ENCODE measurements at regions not wholly inside any gene's neighbourhood (a gene's known extent, or its start where the extent isn't known, plus 50 kb on each side); places are given as distances from the start of the nearest gene placed in this dataset.

DNA sequence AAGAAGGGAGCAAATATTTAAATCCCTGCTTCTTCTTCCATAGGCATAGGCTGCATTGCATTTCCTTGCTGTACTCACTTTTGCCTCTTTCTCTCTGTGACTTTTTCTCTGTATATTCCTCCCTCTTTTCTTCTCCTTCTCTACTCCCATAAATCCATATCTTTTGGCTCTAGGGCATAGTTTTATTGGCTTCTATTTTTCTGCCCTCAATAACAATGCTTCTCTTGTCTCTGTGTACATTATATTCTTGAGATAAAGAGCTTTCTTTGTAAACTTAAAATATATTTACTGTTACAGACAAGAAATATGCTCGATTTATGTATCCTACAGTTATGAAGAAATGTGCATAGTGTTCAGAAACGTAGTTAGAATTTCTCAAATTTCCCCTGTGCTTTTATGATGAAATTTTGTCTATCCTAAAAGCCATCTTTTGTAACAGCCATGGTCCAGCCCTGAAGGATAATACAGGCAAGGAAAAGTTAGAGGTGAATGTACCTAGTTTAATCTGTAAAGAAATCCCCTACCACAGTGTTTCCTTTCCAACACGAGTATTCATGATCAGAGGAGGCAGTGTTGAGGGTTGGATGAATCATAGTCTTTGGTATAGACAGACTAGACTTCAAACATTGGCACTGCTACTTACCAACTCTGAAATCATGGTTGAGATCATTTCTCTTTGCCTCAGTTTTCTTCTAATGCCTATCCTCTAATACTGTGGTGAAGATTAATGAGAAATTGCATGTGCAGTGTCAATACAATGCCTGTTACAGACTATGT lies 173.3 kb upstream of the FAR2 start:
- DNase-seq (ENCODE audit: low read depth), result no peak
- TF ChIP-seq, protein P1, sequence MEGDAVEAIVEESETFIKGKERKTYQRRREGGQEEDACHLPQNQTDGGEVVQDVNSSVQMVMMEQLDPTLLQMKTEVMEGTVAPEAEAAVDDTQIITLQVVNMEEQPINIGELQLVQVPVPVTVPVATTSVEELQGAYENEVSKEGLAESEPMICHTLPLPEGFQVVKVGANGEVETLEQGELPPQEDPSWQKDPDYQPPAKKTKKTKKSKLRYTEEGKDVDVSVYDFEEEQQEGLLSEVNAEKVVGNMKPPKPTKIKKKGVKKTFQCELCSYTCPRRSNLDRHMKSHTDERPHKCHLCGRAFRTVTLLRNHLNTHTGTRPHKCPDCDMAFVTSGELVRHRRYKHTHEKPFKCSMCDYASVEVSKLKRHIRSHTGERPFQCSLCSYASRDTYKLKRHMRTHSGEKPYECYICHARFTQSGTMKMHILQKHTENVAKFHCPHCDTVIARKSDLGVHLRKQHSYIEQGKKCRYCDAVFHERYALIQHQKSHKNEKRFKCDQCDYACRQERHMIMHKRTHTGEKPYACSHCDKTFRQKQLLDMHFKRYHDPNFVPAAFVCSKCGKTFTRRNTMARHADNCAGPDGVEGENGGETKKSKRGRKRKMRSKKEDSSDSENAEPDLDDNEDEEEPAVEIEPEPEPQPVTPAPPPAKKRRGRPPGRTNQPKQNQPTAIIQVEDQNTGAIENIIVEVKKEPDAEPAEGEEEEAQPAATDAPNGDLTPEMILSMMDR (conservative IDR thresholded peaks at IDR 0.05; ENCODE audit: low read depth, low read length), result no peak
- H3K4me3 ChIP-seq (ENCODE audit: low read depth, low read length), result no peak overlapping the region

DNA sequence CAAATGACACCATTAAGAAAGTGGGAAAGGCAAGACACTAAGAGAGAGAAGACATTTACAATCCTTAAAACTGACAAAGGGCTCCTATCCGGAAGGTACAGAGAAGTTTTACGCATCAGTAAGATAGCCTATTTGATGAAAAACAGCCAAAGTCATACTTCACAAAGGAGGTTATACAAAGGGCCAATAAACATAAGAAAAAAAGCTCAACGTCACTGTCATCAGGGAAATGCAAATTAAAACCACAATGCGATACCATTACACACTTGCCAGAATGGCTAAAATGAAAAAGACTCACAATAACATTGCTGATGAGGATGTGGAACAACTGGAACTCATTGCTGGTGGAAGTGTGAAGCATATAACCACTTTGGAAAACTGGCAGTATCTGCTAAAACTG lies 168.6 kb upstream of the FAR2 start:
- no peak for DNase-seq (ENCODE audit: low read depth)
- TF ChIP-seq, protein P1 (conservative IDR thresholded peaks at IDR 0.05; ENCODE audit: low read depth, low read length), result no peak
- no peak overlapping the region for H3K4me3 ChIP-seq (ENCODE audit: low read depth, low read length)

DNA sequence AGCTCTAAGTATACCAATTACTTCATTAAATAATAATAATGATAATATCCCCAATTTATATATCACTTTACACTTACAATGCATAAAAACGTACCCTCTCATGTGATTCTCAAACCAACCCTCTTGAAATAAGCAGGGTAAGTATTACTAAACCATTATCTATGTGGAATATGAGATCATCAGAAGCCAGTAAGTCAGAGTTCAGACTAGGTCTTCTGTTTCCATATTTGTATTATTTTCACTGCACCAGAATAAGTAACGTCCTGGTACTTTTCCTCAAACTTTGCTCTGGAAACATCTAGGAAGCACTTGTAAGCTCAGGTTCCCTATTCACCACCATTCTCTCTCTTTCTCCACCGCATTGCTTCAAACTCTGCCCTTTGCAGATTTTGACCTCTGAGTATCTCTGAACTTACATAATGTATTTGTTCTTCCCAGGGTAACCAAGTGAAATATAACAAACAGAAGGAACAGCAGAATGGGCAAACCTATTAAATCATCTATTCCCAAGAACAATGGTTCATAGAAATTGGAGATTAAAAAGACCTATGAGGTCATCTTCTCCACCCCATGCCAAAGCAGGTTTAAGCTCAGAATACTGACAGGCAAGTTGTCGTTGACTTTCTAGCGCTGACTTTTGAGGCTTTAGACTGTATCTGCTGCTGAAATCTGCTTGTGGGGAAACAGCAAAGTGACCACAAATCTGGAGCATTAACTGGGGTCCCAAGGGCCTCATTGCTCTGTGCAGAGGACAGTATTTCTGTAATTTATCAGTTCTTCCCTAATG lies 161.3 kb upstream of the FAR2 start:
- TF ChIP-seq, protein P1 (conservative IDR thresholded peaks at IDR 0.05; ENCODE audit: low read depth, low read length), result no peak
- H3K4me3 ChIP-seq (ENCODE audit: low read depth, low read length), result no peak overlapping the region
- DNase-seq (ENCODE audit: low read depth), result no peak

GRCh38 chr12:28988325-28988704 lies 160.8 kb upstream of the FAR2 start:
- TF ChIP-seq, protein P1 (conservative IDR thresholded peaks at IDR 0.05; ENCODE audit: low read depth, low read length), result no peak
- no peak for DNase-seq (ENCODE audit: low read depth)

DNA sequence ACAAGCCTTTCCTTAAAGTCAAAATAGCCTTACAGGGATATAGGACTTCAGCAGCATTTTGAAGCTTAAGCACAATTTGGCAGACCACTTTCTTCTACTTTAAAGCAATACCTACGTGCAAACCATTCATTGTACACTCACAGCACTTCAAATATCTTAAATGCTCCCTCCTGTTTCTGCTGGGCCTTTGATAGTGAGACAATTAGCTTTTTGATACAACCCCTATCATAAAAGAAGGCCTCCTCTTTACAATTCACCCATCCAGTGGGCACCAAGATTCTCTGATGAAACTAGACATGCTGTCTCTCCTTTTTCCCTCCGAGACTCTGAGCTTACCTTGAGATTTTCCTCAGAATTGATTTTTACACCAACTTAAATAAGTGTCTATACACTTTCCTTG lies 157.5 kb upstream of the FAR2 start:
- no peak overlapping the region for H3K4me3 ChIP-seq (ENCODE audit: low read depth, low read length)
- DNase-seq (ENCODE audit: low read depth), result no peak
- TF ChIP-seq, protein P1 (conservative IDR thresholded peaks at IDR 0.05; ENCODE audit: low read depth, low read length), result no peak

More at GRCh38 chr12:28988325-28988704, 160.8 kb upstream of the FAR2 start:
- no peak overlapping the region for H3K4me3 ChIP-seq (ENCODE audit: low read depth, low read length)

DNA sequence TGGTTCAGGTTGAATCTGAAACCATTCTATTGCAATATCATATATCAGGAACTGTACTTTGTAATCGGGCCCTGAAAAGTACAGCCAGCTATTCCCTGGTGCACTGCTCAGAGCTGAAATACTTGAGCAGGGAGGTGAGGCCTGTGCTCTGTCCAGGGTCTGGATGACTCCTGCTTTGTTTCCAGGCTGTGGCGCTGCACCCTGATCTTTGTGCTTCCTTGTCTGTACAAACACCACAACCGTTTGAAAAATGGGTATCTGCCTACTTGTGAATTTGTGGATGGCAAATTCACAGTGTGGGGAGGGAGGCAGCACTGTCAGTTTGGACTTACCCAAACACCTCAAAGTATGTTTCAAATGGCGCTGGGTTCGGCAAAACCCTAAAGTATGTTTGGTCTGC lies 155.4 kb upstream of the FAR2 start:
- DNase-seq (ENCODE audit: low read depth), result no peak
- no peak overlapping the region for H3K4me3 ChIP-seq (ENCODE audit: low read depth, low read length)
- TF ChIP-seq, protein P1 (conservative IDR thresholded peaks at IDR 0.05; ENCODE audit: low read depth, low read length), result no peak

Data from epithelial cell of proximal tubule (primary cell).